D721Med (cell line): ENCODE measurements at regions not wholly inside any gene's neighbourhood (a gene's known extent, or its start where the extent isn't known, plus 50 kb on each side); places are given as distances from the start of the nearest gene placed in this dataset.
A peak's percentile ranks its signal among the peaks of the same experiment; 100 is the strongest.

Experiments
- DNase-seq: peaks from one replicate; pipeline ENCODE4 v3.0.0; 2011; ENCODE audit warnings: low spot score; ENCODE audit not compliant: insufficient read length
- FAIRE-seq: peaks from 2 replicates; lab custom pipeline; 2011; peaks lifted over from hg19 to GRCh38; lab: Jason Lieb, UNC
- CTCF ChIP-seq: IDR thresholded peaks from 2 replicates; pipeline ENCODE4 v1.5.1; 2012; ENCODE audit warnings: mild to moderate bottlenecking, control low read depth; ENCODE audit not compliant: insufficient read depth; ENCODE audit errors: missing control alignments

GRCh38 chr13:69315039-69315438, 792.6 kb upstream of the ATXN8OS start:
- FAIRE-seq (no peak), DNase-seq (no peak)
- TF ChIP-seq CTCF, result no peak

GRCh38 chr13:69306766-69307165, 800.9 kb upstream of the ATXN8OS start:
- FAIRE-seq (no peak), DNase-seq (no peak)
- peak; percentile 14 for TF ChIP-seq CTCF

- DNase-seq (no peak), FAIRE-seq (no peak)
- no peak for TF ChIP-seq CTCF
These were observed 807.5 kb upstream of the ATXN8OS start for GRCh38 chr13:69300131-69300530.

- no peak for DNase-seq
- TF ChIP-seq CTCF, result no peak
- FAIRE-seq, result no peak
These were observed 811.5 kb upstream of the ATXN8OS start for GRCh38 chr13:69296130-69296529.

- no peak for TF ChIP-seq CTCF
- no peak for FAIRE-seq
- no peak for DNase-seq
These were observed 814.7 kb upstream of the ATXN8OS start for GRCh38 chr13:69292789-69293425.

- DNase-seq (no peak), FAIRE-seq (no peak)
- no peak for TF ChIP-seq CTCF
These were observed 816.2 kb upstream of the ATXN8OS start for GRCh38 chr13:69291292-69291906.

- no peak for DNase-seq
- peak; percentile 32 for FAIRE-seq
- no peak for TF ChIP-seq CTCF
These were observed 819.6 kb upstream of the ATXN8OS start for GRCh38 chr13:69288026-69288425.
